ENCODE measurements at regions not wholly inside any gene's neighbourhood (a gene's known extent, or its start where the extent isn't known, plus 50 kb on each side); places are given as distances from the start of the nearest gene placed in this dataset.

GRCh38 chr18:51569561-51569960, 372.1 kb upstream of the MEX3C start:
- TF ChIP-seq FOXM1 (IDR thresholded peaks at IDR 0.05; ENCODE audit: borderline replicate concordance) = no peak
- no peak for TF ChIP-seq SUZ12 (IDR thresholded peaks at IDR 0.05)
- TF ChIP-seq ELF4 (IDR thresholded peaks at IDR 0.05) = no peak
- TF ChIP-seq PKNOX1 (IDR thresholded peaks at IDR 0.05) = no peak
- TF ChIP-seq HDGF (IDR thresholded peaks at IDR 0.05; ENCODE audit: borderline replicate concordance) = no peak
- TF ChIP-seq LEF1 (IDR thresholded peaks at IDR 0.05; ENCODE audit: borderline replicate concordance) = no peak
- TF ChIP-seq FOXK2 (IDR thresholded peaks at IDR 0.05) = no peak
- TF ChIP-seq SP1 (IDR thresholded peaks at IDR 0.05) = no peak
